ENCODE measurements at regions not wholly inside any gene's neighbourhood (a gene's known extent, or its start where the extent isn't known, plus 50 kb on each side); places are given as distances from the start of the nearest gene placed in this dataset.

DNA sequence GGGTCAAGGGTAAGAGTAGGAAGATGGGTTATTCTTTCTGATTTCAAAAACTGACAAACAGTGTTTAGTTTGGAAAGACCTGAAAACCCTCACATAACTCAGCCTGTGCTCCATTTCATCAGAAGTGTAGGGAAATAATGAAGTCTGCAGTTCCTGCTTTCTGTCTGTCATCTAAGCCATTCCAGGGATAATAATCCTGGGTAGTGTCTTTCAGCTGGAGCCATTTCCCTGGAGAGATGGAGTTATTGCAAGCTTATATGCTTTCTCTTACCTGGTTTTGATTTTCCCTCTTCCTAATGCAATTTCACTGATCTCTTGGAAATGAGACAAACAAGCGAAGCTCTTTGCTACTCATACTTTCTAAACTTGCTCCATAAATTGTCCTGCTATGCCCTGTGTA is 824.8 kb upstream of the LCORL start:
- no peak for TF ChIP-seq POLR2A (IDR thresholded peaks at IDR 0.05; ENCODE audit: low read length)
- no peak for TF ChIP-seq GATA1 (IDR thresholded peaks at IDR 0.05; ENCODE audit: low read depth, low read length)

Measured in erythroblast (primary cell).